ENCODE measurements at regions not wholly inside any gene's neighbourhood (a gene's known extent, or its start where the extent isn't known, plus 50 kb on each side); places are given as distances from the start of the nearest gene placed in this dataset.
"Not testable (repeated sequence)": the region's sequence is repeated elsewhere in the genome, so short reads cannot be mapped to it uniquely, and the experiment has no call there.

GRCh38 chr10:118463740-118464139 lies 121.6 kb upstream of the FAM204A start:
- DNase-seq, result no peak

GRCh38 chr10:118462401-118462800 lies 120.3 kb upstream of the FAM204A start:
- DNase-seq, result no peak

- DNase-seq, result peak; percentile 36
Measured at GRCh38 chr10:118459642-118460193, 117.6 kb upstream of the FAM204A start.

- DNase-seq, result no peak
Measured at GRCh38 chr10:118458957-118459641, 117.0 kb upstream of the FAM204A start.

GRCh38 chr10:118457824-118458428 lies 115.8 kb upstream of the FAM204A start:
- DNase-seq, result no peak

- DNase-seq, result no peak
Measured at GRCh38 chr10:118455181-118455695, 113.1 kb upstream of the FAM204A start.

GRCh38 chr10:118454211-118454610 lies 112.1 kb upstream of the FAM204A start:
- DNase-seq, result no peak

- DNase-seq, result no peak
Measured at GRCh38 chr10:118452098-118452497, 110.0 kb upstream of the FAM204A start.

GRCh38 chr10:118449521-118449920 lies 107.4 kb upstream of the FAM204A start:
- DNase-seq, result no peak

GRCh38 chr10:118448744-118449143 lies 106.6 kb upstream of the FAM204A start:
- no peak for DNase-seq

- no peak for DNase-seq
Measured at GRCh38 chr10:118447478-118448270, 105.5 kb upstream of the FAM204A start.

- no peak for DNase-seq
Measured at GRCh38 chr10:118445535-118445934, 103.4 kb upstream of the FAM204A start.

GRCh38 chr10:118444069-118444468 lies 101.9 kb upstream of the FAM204A start:
- no peak for DNase-seq

GRCh38 chr10:118442032-118442431 lies 99.9 kb upstream of the FAM204A start:
- DNase-seq, result no peak

GRCh38 chr10:118439824-118440223 lies 97.7 kb upstream of the FAM204A start:
- no peak for DNase-seq

GRCh38 chr10:118436742-118437141 lies 94.6 kb upstream of the FAM204A start:
- no peak for DNase-seq

GRCh38 chr10:118430190-118430589 lies 88.1 kb upstream of the FAM204A start:
- no peak for DNase-seq

GRCh38 chr10:118423800-118424442 lies 81.8 kb upstream of the FAM204A start:
- peak; percentile 54 for DNase-seq

- no peak for DNase-seq
Measured at GRCh38 chr10:118422241-118422640, 80.1 kb upstream of the FAM204A start.

GRCh38 chr10:118420049-118420448 lies 77.9 kb upstream of the FAM204A start:
- not testable (repeated sequence) for DNase-seq

GRCh38 chr10:118412932-118413331 lies 70.8 kb upstream of the FAM204A start:
- no peak for DNase-seq

GRCh38 chr10:118412132-118412760 lies 70.1 kb upstream of the FAM204A start:
- no peak for DNase-seq

Measured in NCI-H748 treated with DMSO at 0.1 percent for 48 hours (cell line).